Nucleus accumbens (tissue), 56 donors: ENCODE measurements at regions not wholly inside any gene's neighbourhood (a gene's known extent, or its start where the extent isn't known, plus 50 kb on each side); places are given as distances from the start of the nearest gene placed in this dataset.
"Not testable (repeated sequence)": the region's sequence is repeated elsewhere in the genome, so short reads cannot be mapped to it uniquely, and the experiment has no call there.

ENCODE experiments used
- DNase-seq, 56 donors: peaks; one replicate each; lab custom pipeline; 2025; lab: John Stamatoyannopoulos, UW

DNA sequence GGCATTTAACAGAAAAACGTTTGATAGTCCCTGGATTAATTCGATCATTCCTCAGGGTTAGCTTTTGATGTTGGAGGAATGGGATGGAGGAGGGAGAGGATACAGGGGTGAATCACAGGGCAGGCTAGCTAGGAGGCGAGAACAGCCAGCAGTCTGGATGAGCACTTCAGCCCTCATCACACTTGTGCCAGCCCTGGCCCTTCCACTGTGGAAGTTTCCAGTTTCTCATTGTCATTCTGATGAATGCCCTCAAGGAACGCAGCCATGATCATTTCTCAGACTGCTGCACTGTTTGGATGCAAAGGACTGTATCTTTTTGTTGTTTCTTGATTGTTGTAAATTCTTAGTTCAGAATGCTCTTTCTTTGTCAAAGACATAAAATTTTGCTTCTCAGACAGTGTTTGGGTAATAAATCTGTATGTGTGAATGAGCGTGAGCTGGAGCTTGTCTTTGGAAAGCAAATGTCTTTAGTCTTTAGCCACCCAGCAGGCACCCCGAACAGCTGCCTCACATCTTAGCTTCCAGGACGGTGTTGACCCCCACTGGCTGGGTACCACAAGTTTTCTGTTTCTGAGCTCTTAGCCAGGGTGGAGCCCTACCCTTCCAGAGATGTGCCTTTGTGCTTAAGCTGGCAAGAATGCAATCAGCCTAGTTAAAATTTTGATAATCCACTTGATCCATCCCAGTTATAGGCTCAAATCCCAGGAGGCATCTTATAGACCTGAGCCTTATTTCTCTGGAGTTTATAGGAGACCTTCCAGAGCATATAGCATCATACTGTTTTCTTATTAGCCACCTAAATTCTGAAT, 121.1 kb downstream of the PDCD6IP start:
- peak in 9 of 56 donors; percentile 2 to 32 (median 4) for DNase-seq

- no peak for DNase-seq
Measured at GRCh38 chr3:33920511-33920910, 122.1 kb downstream of the PDCD6IP start.

DNA sequence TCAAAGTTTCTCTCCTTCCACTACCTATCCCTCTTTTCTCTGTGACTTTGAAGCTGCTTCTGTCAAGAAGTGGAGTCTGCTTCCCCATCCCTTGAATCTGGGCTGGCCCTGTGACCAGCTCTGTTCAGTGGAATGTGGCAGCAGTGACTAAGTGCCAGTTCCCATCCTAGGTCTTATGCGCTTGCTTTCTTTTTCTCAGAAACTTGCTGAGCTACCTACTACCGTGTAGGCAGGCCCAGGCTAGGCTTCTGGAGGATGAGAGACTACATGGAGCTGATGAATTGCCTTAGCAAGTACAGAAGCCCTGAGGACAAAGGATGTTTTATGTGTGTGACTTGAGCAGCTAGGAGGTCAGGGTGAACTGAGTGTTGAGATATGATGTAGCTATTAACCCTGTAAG, 123.2 kb downstream of the PDCD6IP start:
- no peak for DNase-seq

GRCh38 chr3:33926998-33927605, 128.7 kb downstream of the PDCD6IP start:
- no peak for DNase-seq

DNA sequence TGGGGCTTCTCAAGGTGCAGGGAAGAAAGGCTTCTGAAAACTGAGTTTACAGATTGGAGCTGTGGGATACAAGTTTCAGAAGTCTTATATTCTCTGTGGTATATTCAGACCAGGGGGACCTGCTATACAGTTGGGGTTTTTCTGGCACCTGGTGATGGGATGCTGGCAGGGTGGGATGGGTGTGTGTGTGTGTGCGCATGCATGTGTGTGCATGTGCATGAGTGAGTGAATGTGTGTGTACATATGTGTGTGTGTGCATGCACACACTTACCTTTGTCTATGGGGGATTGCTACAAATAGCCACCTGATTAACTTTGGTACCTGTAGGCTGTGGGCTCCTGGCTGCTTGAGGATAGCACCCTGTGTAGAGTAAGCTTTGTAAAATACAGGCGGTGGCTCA, 131.4 kb downstream of the PDCD6IP start:
- no peak for DNase-seq

- no peak for DNase-seq
Measured at GRCh38 chr3:33931512-33931911, 133.1 kb downstream of the PDCD6IP start.

DNA sequence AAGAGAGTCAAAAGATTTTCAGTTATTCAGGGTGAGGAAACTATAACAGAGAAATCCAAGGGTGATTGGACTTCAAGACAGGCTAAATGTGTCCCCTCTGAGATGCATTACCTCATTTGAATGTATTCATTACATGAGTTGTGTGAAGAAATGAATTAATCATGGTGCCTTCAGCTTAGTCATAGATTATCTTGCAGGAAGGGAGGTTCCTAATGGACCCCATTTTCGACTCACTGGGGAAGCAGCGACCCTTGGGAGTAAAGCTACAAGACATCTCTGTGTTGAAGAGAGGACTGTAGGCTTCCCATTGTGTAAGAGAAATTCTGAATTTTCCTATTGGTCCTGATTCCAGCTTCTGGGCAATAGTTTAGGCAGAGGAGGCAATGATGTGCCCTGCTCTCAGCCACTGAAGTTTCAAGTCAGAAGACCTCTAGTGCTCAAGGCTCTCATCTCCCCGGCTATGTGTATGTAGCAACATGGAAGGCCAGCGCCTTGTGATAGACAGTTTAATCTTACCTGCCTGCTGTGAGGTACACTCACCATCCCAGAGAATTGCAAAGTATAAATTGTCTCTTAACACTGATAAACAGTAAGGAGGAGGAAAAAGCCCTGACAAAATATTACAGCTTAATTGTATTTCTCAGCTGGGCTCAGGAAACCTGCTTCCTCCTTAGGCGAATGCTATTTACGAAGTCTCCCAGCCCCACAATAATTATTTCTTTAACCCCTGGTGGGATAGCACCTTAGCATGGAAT, 133.8 kb downstream of the PDCD6IP start:
- no peak for DNase-seq

- DNase-seq = no peak
Measured at GRCh38 chr3:33936171-33936920, 137.9 kb downstream of the PDCD6IP start.

GRCh38 chr3:33936921-33937525, 138.6 kb downstream of the PDCD6IP start:
- no peak for DNase-seq

- DNase-seq = no peak
Measured at GRCh38 chr3:33937628-33938027, 139.2 kb downstream of the PDCD6IP start.

- DNase-seq = no peak
Measured at GRCh38 chr3:33940149-33940548, 141.7 kb downstream of the PDCD6IP start.

DNA sequence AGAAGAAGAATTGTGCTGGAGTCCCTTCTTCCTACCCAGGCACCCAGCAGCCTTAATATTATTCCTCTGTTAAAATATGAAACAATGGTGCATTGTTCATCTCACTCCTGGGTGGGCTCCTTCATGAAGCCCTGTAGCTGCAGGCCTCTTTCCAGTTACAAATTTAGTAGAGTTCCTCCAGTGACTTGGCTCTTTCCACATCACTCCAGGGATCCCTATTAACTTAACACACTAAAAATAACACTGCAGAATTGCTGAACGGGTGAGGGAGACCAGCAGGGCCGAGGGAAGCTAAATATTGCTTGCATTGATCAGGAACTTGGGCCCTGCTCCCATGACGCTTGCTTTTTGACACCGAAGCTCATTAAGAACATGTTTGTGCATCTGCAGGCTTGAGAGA, 142.3 kb downstream of the PDCD6IP start:
- no peak for DNase-seq

- no peak for DNase-seq
Measured at GRCh38 chr3:33941804-33942203, 143.4 kb downstream of the PDCD6IP start.

- DNase-seq = no peak
Measured at GRCh38 chr3:33942483-33943150, 144.2 kb downstream of the PDCD6IP start.

GRCh38 chr3:33943277-33943676, 144.8 kb downstream of the PDCD6IP start:
- DNase-seq = no peak

- DNase-seq = not testable (repeated sequence)
Measured at GRCh38 chr3:33946612-33947011, 148.2 kb downstream of the PDCD6IP start.

GRCh38 chr3:33947272-33948195, 149.1 kb downstream of the PDCD6IP start:
- DNase-seq = no peak

DNA sequence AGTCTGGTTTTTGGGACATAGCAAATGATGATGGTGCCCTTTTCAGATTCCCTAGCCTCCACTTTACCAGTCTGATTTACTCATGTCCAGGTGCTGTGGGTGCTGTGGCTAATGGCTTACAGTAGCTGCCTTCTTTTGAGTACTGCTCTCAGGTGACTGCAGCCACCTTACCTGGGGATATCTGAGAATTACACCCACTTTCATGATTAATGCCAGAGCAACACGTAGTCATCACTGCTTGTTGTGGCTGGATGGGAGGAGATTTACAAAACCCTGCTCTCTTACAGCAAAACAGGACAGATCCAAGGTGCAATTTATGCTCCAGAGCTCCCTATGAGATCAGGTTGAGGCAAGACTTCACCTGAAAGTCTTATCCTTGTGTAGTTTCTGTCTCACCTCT, 150.6 kb downstream of the PDCD6IP start:
- no peak for DNase-seq

DNA sequence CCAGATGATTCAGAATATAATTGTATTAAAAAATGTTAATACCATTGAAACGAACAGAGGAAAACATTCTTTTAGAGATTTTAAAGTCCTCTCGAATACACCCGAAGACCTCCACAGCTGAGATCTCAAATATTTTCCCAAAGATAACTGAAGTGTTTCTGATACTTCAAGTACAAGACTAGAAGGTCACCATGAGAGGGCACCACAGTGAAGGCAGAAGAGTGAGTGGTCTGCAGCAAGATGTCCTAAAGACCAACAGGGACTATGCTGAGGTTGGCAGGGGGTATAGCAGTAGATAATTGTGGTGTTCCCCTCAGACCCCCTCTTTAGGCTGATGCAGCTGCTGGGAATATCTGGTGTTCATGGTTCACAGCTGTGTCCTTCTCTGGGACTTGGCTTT, 156.5 kb downstream of the PDCD6IP start:
- DNase-seq = no peak
